ENCODE measurements at regions not wholly inside any gene's neighbourhood (a gene's known extent, or its start where the extent isn't known, plus 50 kb on each side); places are given as distances from the start of the nearest gene placed in this dataset.

DNA sequence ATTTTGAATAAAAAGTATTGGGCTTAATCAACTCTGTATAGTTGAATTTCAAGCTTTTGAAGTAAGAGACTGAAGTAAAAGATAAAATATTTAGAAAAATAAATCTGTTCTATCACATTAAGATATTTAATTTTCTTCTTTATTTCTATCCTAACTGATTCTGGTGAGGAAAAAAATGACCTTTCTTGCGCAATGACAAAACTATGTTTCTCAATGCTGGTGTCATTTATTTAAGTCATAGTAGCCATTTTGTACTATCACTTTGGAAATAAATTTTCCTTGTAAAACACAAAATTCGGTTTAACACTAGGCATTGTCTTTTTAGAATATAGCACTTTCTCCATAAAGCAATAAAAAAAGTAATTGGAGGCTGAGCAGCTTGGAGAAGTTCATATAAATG, 728.0 kb downstream of the CDH9 start:
- peaks cover 0 to 7% (median 0%) of the 10 kb centered on the region in 11 donors for H3K9me3 ChIP-seq
- 52 to 59% methylated on average over 2 of the region's 2 CpGs for WGBS, 2 donors
- no peak overlapping the region for H3K4me3 ChIP-seq
- TF ChIP-seq, protein P1, sequence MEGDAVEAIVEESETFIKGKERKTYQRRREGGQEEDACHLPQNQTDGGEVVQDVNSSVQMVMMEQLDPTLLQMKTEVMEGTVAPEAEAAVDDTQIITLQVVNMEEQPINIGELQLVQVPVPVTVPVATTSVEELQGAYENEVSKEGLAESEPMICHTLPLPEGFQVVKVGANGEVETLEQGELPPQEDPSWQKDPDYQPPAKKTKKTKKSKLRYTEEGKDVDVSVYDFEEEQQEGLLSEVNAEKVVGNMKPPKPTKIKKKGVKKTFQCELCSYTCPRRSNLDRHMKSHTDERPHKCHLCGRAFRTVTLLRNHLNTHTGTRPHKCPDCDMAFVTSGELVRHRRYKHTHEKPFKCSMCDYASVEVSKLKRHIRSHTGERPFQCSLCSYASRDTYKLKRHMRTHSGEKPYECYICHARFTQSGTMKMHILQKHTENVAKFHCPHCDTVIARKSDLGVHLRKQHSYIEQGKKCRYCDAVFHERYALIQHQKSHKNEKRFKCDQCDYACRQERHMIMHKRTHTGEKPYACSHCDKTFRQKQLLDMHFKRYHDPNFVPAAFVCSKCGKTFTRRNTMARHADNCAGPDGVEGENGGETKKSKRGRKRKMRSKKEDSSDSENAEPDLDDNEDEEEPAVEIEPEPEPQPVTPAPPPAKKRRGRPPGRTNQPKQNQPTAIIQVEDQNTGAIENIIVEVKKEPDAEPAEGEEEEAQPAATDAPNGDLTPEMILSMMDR (IDR thresholded peaks at IDR 0.05), result no peak
- no peaks in the 10 kb centered on the region for H3K36me3 ChIP-seq
- H3K27ac ChIP-seq, result no peak overlapping the region
- intact Hi-C loops (cut with DNase I), result no loop called here
- no peaks in the 10 kb centered on the region for H3K27me3 ChIP-seq
- DNase-seq (no peak), ATAC-seq (no peak)
- no peaks in the 10 kb centered on the region for H3K4me1 ChIP-seq

DNA sequence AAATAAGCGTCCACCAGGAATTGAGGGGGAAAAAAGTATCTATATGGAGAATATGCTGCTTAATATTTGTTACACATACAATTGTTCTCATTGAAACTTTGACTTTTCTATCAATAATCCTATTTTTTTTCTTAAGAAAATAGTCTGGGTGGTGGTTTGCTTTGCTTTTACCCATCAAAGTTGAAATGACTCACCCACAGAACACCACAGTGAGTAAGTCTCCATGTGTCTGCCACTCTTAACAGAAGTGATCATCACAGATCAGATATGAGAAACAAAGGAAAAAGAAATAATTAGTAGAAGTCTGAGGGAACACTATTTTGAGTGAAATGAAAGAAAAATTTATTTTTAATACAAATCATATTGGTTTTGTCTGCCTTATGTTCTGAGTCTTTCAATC, 742.8 kb downstream of the CDH9 start:
- WGBS, 2 donors, result 58 to 76% methylated on average over 1 of the region's 1 CpG
- no peak overlapping the region for H3K4me3 ChIP-seq
- H3K27me3 ChIP-seq, result no peaks in the 10 kb centered on the region
- DNase-seq, result no peak
- TF ChIP-seq, protein P1 (IDR thresholded peaks at IDR 0.05), result no peak
- intact Hi-C loops (cut with DNase I), result no loop called here
- no peak for ATAC-seq
- no peaks in the 10 kb centered on the region for H3K36me3 ChIP-seq
- H3K9me3 ChIP-seq, result no peaks in the 10 kb centered on the region
- no peaks in the 10 kb centered on the region for H3K4me1 ChIP-seq
- H3K27ac ChIP-seq, result no peak overlapping the region

DNA sequence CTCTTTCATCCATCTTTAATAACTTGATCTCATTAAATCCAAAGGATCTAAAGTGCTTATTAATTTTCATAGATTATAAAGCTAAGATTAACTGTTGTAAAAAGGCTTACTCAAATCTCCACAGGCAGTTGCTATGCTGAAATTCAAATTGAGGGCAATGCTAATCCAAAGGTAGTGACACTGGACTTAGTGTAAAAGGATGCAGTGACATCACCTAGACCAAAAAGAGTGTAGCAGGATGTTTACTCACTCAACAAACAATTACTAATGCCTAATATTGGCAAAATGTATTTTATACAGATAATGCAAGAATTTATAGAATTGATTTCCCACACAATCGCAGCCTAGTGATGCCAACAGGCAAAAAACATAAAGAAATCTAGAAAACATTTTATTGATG, 756.2 kb downstream of the CDH9 start:
- intact Hi-C loops (cut with DNase I), result no loop called here
- Histone ChIP-seq H3K9me3 (peaks cover 0 to 27% (median 0%) of the 10 kb centered on the region in 11 donors), H3K36me3 (no peaks in the 10 kb centered on the region), H3K4me1 (no peaks in the 10 kb centered on the region), H3K4me3 (no peak overlapping the region), H3K27ac (no peak overlapping the region), H3K27me3 (no peaks in the 10 kb centered on the region)
- DNase-seq (no peak), ATAC-seq (no peak)
- WGBS, 2 donors, result 67 to 70% methylated on average over 1 of the region's 1 CpG
- TF ChIP-seq, protein P1 (IDR thresholded peaks at IDR 0.05), result no peak

DNA sequence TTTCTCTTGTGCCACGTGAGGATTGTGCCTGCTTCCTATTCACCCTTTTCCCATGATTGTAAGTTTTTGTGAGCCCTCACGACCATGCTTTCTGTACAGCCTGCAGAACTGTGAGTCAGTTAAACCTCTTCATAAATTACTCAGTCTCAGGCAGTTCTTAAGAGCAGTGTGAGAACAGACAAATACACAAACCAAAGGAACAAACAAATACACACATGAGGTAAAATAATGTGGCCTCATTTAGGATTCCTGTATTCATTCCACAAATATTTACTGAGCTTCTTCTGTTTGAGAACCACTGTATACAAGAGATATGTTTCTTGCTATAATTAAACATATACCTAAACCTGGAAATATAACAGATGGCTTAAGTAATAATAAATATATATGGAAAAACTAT, 760.3 kb downstream of the CDH9 start:
- DNase-seq (no peak), ATAC-seq (no peak)
- 54 to 56% methylated on average over 2 of the region's 2 CpGs for WGBS, 2 donors
- Histone ChIP-seq H3K27ac (no peak overlapping the region), H3K27me3 (no peaks in the 10 kb centered on the region), H3K4me1 (no peaks in the 10 kb centered on the region), H3K36me3 (no peaks in the 10 kb centered on the region), H3K4me3 (no peak overlapping the region), H3K9me3 (peaks cover 0 to 13% (median 0%) of the 10 kb centered on the region in 11 donors)
- intact Hi-C loops (cut with DNase I), result no loop called here
- TF ChIP-seq, protein P1 (IDR thresholded peaks at IDR 0.05), result no peak

DNA sequence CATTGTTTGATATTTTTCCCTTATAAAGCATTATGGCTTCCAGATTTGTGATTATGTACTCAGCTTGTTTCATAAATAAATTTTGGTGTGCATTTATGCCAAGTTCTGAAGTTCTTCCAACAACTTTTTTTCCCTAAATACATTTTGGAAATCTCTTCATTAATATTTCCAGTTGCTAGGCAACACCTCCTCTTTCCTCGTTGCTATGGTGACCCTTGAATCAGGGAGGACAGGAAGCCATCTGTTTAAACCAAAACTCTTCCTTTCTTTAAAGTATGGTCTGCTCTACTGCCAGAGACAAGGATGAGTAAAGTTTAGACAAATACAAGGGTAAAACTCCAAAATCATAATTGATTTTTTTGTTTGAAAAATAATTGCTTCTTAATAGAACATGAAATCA, 779.3 kb downstream of the CDH9 start:
- Histone ChIP-seq H3K27ac (no peak overlapping the region), H3K36me3 (no peaks in the 10 kb centered on the region), H3K4me3 (no peak overlapping the region), H3K9me3 (peaks cover 0 to 42% (median 7%) of the 10 kb centered on the region in 11 donors), H3K4me1 (no peaks in the 10 kb centered on the region), H3K27me3 (no peaks in the 10 kb centered on the region)
- DNase-seq (no peak), ATAC-seq (no peak)
- WGBS, 2 donors, result 40 to 64% methylated on average over 1 of the region's 1 CpG
- intact Hi-C loops (cut with DNase I), result no loop called here
- TF ChIP-seq, protein P1 (IDR thresholded peaks at IDR 0.05), result no peak
